H9 (cell line): ENCODE measurements at regions not wholly inside any gene's neighbourhood (a gene's known extent, or its start where the extent isn't known, plus 50 kb on each side); places are given as distances from the start of the nearest gene placed in this dataset.

Experiments used
- DNase-seq: peaks from one replicate; pipeline ENCODE4 v3.0.0-alpha.2; 2017
- H2AFZ ChIP-seq: one replicate; pipeline ENCODE4 v1.6.1; 2013; ENCODE audit warnings: mild to moderate bottlenecking, low read length, control low read depth, moderate library complexity
- H2AK5ac ChIP-seq: 2 replicates; pipeline ENCODE4 v1.6.1; 2013; ENCODE audit warnings: low read length, control low read depth, mixed read lengths; ENCODE audit not compliant: insufficient read length
- H2BK120ac ChIP-seq: one replicate; pipeline ENCODE4 v1.6.1; 2013; ENCODE audit warnings: low read depth, mild to moderate bottlenecking, low read length, control low read depth, inconsistent platforms; ENCODE audit not compliant: poor library complexity, severe bottlenecking
- H2BK12ac ChIP-seq: 2 replicates; pipeline ENCODE4 v1.6.1; 2013; ENCODE audit warnings: low read length, control low read depth, mixed read lengths, low read depth; ENCODE audit not compliant: insufficient read length
- H2BK15ac ChIP-seq: 2 replicates; pipeline ENCODE4 v1.6.1; 2013; ENCODE audit warnings: low read depth, low read length, control low read depth
- H2BK20ac ChIP-seq: one replicate; pipeline ENCODE4 v1.6.1; 2013; ENCODE audit warnings: low read depth, mild to moderate bottlenecking, low read length, control low read depth, inconsistent platforms; ENCODE audit not compliant: poor library complexity, severe bottlenecking
- H2BK5ac ChIP-seq: 2 replicates; pipeline ENCODE4 v1.6.1; 2013; ENCODE audit warnings: low read length, control low read depth, mixed read lengths; ENCODE audit not compliant: insufficient read length
- H3K14ac ChIP-seq: 2 replicates; pipeline ENCODE4 v1.6.1; 2013; ENCODE audit warnings: low read length, control low read depth; ENCODE audit not compliant: insufficient read depth
- H3K18ac ChIP-seq: 2 replicates; pipeline ENCODE4 v1.6.1; 2013; ENCODE audit warnings: low read depth, mild to moderate bottlenecking, mixed read lengths, low read length, control low read depth; ENCODE audit not compliant: insufficient read length
- H3K23ac ChIP-seq: 2 replicates; pipeline ENCODE4 v1.6.1; 2013; ENCODE audit warnings: low read length, control low read depth, mixed read lengths, low read depth; ENCODE audit not compliant: insufficient read length
- H3K23me2 ChIP-seq: 2 replicates; pipeline ENCODE4 v1.6.1; 2013; ENCODE audit warnings: low read depth, mild to moderate bottlenecking, mixed read lengths, low read length, control low read depth; ENCODE audit not compliant: insufficient read length, poor library complexity, severe bottlenecking
- H3K27ac ChIP-seq: 2 replicates; pipeline ENCODE4 v1.5.1; 2013; ENCODE audit warnings: low read length, control low read depth, mixed read lengths, low read depth; ENCODE audit not compliant: insufficient read length
- H3K27me3 ChIP-seq: 2 replicates; pipeline ENCODE4 v1.6.1; 2013; ENCODE audit warnings: low read length, control low read depth, inconsistent platforms; ENCODE audit not compliant: insufficient read depth
- H3K4ac ChIP-seq: 2 replicates; pipeline ENCODE4 v1.6.1; 2013; ENCODE audit warnings: low read depth, mild to moderate bottlenecking, control low read depth, inconsistent platforms, low read length, moderate library complexity
- H3K4me1 ChIP-seq: 2 replicates; pipeline ENCODE4 v1.6.1; 2013; ENCODE audit warnings: low read length, control low read depth, inconsistent platforms; ENCODE audit not compliant: insufficient read depth
- H3K4me2 ChIP-seq: 2 replicates; pipeline ENCODE4 v1.6.1; 2013; ENCODE audit warnings: low read length, control low read depth, mixed read lengths; ENCODE audit not compliant: insufficient read length, insufficient read depth
- H3K56ac ChIP-seq: 2 replicates; pipeline ENCODE4 v1.6.1; 2013; ENCODE audit warnings: low read depth, mild to moderate bottlenecking, mixed read lengths, low read length, control low read depth; ENCODE audit not compliant: insufficient read length
- H3K79me1 ChIP-seq: 2 replicates; pipeline ENCODE4 v1.6.1; 2013; ENCODE audit warnings: low read depth, mild to moderate bottlenecking, moderate library complexity, low read length, control low read depth, inconsistent platforms; ENCODE audit not compliant: insufficient read depth, poor library complexity, severe bottlenecking
- H3K79me2 ChIP-seq: 2 replicates; pipeline ENCODE4 v1.6.1; 2013; ENCODE audit warnings: low read length, control low read depth, inconsistent platforms; ENCODE audit not compliant: insufficient read depth
- H3K9ac ChIP-seq: 2 replicates; pipeline ENCODE4 v1.6.1; 2013; ENCODE audit warnings: low read length, control low read depth, mixed read lengths; ENCODE audit not compliant: insufficient read length; ENCODE audit errors: extremely low read depth
- H3K9me3 ChIP-seq: one replicate; pipeline ENCODE4 v1.6.1; 2013; ENCODE audit warnings: low read depth, low read length, inconsistent platforms; ENCODE audit not compliant: control insufficient read depth
- H3T11ph ChIP-seq: one replicate; pipeline ENCODE4 v1.6.1; 2013; ENCODE audit warnings: mild to moderate bottlenecking, low read length, control low read depth, inconsistent platforms
- H4K20me1 ChIP-seq: one replicate; pipeline ENCODE4 v1.6.1; 2013; ENCODE audit not compliant: control insufficient read depth, insufficient read length, insufficient read depth
- H4K5ac ChIP-seq: 2 replicates; pipeline ENCODE4 v1.6.1; 2013; ENCODE audit warnings: low read depth, mild to moderate bottlenecking, mixed read lengths, low read length, control low read depth; ENCODE audit not compliant: insufficient read length
- H4K8ac ChIP-seq: replicated peaks from 2 replicates; pipeline ENCODE4 v1.6.1; 2013; ENCODE audit warnings: low read length, control low read depth, mixed read lengths, low read depth; ENCODE audit not compliant: insufficient read length
- H4K91ac ChIP-seq: 2 replicates; pipeline ENCODE4 v1.6.1; 2013; ENCODE audit warnings: low read depth, mild to moderate bottlenecking, moderate library complexity, mixed read lengths, low read length, control low read depth; ENCODE audit not compliant: insufficient read length
- H3K27ac Mint-ChIP-seq, 3 experiments: 2 replicates in 2 of 3; 3 replicates in 1 of 3; pipeline ENCODE4 v1.8.0; 2020 to 2021; ENCODE audit warnings: mixed read lengths in 3 of 3, mild to moderate bottlenecking in 1 of 3, moderate library complexity in 1 of 3
- H3K27me3 Mint-ChIP-seq: 2 replicates; pipeline ENCODE4 v1.8.0; 2021; ENCODE audit warnings: low read depth, mild to moderate bottlenecking, moderate library complexity, mixed read lengths
- H3K36me3 Mint-ChIP-seq, 3 experiments: 2 replicates in 2 of 3; 3 replicates in 1 of 3; pipeline ENCODE4 v1.8.0; 2020 to 2021; ENCODE audit warnings: low read depth in 3 of 3, mixed read lengths in 3 of 3; ENCODE audit not compliant: insufficient read depth in 1 of 3
- H3K4me1 Mint-ChIP-seq, 2 experiments: 2 replicates each; pipeline ENCODE4 v1.8.0; 2020; ENCODE audit warnings: mixed read lengths in 2 of 2
- H3K4me3 Mint-ChIP-seq, 2 experiments: 2 replicates in 1 of 2; 3 replicates in 1 of 2; pipeline ENCODE4 v1.8.0; 2020 to 2021; ENCODE audit warnings: mild to moderate bottlenecking in 2 of 2, mixed read lengths in 2 of 2, moderate library complexity in 1 of 2
- H3K9me3 Mint-ChIP-seq, 2 experiments: 2 replicates in 1 of 2; 3 replicates in 1 of 2; pipeline ENCODE4 v1.8.0; 2020; ENCODE audit warnings: mild to moderate bottlenecking in 2 of 2, mixed read lengths in 2 of 2, moderate library complexity in 1 of 2
- CTCF ChIP-seq: fragments of 200-600 bp; sonication (generic); conservative IDR thresholded peaks from 3 replicates; pipeline ENCODE4 v1.8.0; 2021; ENCODE audit warnings: antibody characterized with exemption, mild to moderate bottlenecking
- WGBS: extraction: QIAGEN DNeasy Blood & Tissue Kit; methylation state at CpG from one replicate; pipeline ENCODE4 v1.1.7; 2013; ENCODE audit warnings: missing lambda C conversion rate, low lambda C conversion rate, mixed read lengths; ENCODE audit not compliant: insufficient read length; ENCODE audit errors: extremely low coverage; 5-methylcytosine and 5-hydroxymethylcytosine counted together

DNA sequence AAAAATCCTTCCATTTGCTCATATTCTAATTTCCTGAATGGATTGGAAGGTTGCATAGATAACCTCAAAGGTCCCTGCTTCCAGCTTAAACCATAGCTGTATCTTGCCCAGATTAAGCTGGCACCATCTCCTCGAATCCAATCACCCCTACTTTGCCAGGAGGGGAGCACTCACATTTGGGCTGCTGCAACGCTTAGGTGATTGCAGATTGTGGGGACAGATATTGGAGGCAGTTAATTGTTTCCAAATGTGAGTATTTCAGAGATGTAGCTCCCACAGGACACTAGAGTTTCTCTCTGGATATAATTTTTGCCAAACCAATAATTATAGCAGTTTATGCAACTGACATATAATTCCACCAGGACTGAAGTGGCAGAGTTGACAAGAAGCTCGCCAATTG, 53.5 kb upstream of the ACSL1 start:
- no peak overlapping the region for H4K5ac ChIP-seq
- no peak for TF ChIP-seq CTCF
- H4K8ac ChIP-seq, result no peak overlapping the region
- H3K9me3 ChIP-seq, result no peaks in the 10 kb centered on the region
- no peak overlapping the region for H2BK120ac ChIP-seq
- no peak overlapping the region for H3K18ac ChIP-seq
- no peaks in the 10 kb centered on the region for H3K79me2 ChIP-seq
- H2AK5ac ChIP-seq, result no peak overlapping the region
- no peak overlapping the region for H3K4me2 ChIP-seq
- Mint-ChIP-seq H3K36me3 (no peaks in the 10 kb centered on the region), H3K27me3 (peaks cover 2% of the 10 kb centered on the region), H3K4me3 (no peak overlapping the region), H3K4me1 (no peaks in the 10 kb centered on the region), H3K9me3 (no peaks in the 10 kb centered on the region), H3K27ac (no peak overlapping the region)
- no peak overlapping the region for H2BK12ac ChIP-seq
- no peak overlapping the region for H3T11ph ChIP-seq
- no peak overlapping the region for H2BK15ac ChIP-seq
- H3K9ac ChIP-seq, result no peak overlapping the region
- H3K23ac ChIP-seq, result no peak overlapping the region
- DNase-seq, result no peak
- H3K23me2 ChIP-seq, result no peaks in the 10 kb centered on the region
- H3K79me1 ChIP-seq, result no peaks in the 10 kb centered on the region
- no peaks in the 10 kb centered on the region for H3K27me3 ChIP-seq
- H3K14ac ChIP-seq, result no peak overlapping the region
- no peaks in the 10 kb centered on the region for H4K20me1 ChIP-seq
- no peak overlapping the region for H4K91ac ChIP-seq
- H3K4me1 ChIP-seq, result no peaks in the 10 kb centered on the region; the same call in 1 of the 2 replicates
- no CpG with 5 or more reads among the region's 3 CpGs for WGBS
- no peak overlapping the region for H2BK5ac ChIP-seq
- no peak overlapping the region for H2AFZ ChIP-seq
- H3K56ac ChIP-seq, result no peak overlapping the region
- no peak overlapping the region for H2BK20ac ChIP-seq
- H3K27ac ChIP-seq, result no peak overlapping the region
- no peak overlapping the region for H3K4ac ChIP-seq
